ENCODE measurements at regions not wholly inside any gene's neighbourhood (a gene's known extent, or its start where the extent isn't known, plus 50 kb on each side); places are given as distances from the start of the nearest gene placed in this dataset.

DNA sequence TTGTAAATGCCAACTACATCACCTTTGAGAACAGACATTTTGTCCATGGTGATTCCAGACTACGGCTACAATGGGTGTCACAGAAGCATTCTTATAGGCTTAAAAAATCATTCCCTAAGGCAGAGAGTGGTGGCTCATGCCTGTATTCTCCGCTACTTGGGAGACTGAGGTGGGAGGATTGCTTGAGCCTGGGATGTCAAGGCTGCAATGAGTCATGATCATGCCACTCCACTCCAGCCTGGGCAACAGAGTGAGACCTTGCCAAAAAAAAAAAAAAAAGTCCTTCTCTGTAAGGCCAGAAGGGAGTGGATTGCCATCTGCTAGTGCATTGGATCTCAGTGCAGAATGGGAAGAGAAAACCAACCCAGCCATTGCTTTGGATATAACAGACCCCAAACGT, 522.5 kb downstream of the VRK1 start:
- TF ChIP-seq, protein P1, sequence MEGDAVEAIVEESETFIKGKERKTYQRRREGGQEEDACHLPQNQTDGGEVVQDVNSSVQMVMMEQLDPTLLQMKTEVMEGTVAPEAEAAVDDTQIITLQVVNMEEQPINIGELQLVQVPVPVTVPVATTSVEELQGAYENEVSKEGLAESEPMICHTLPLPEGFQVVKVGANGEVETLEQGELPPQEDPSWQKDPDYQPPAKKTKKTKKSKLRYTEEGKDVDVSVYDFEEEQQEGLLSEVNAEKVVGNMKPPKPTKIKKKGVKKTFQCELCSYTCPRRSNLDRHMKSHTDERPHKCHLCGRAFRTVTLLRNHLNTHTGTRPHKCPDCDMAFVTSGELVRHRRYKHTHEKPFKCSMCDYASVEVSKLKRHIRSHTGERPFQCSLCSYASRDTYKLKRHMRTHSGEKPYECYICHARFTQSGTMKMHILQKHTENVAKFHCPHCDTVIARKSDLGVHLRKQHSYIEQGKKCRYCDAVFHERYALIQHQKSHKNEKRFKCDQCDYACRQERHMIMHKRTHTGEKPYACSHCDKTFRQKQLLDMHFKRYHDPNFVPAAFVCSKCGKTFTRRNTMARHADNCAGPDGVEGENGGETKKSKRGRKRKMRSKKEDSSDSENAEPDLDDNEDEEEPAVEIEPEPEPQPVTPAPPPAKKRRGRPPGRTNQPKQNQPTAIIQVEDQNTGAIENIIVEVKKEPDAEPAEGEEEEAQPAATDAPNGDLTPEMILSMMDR (IDR thresholded peaks at IDR 0.05): no peak
- TF ChIP-seq ZFX (IDR thresholded peaks at IDR 0.05; ENCODE audit: borderline replicate concordance): no peak
